ENCODE measurements at regions not wholly inside any gene's neighbourhood (a gene's known extent, or its start where the extent isn't known, plus 50 kb on each side); places are given as distances from the start of the nearest gene placed in this dataset.

GRCh38 chr7:25885057-25885576 is 266.9 kb upstream of the NFE2L3 start:
- TF ChIP-seq, protein P1, sequence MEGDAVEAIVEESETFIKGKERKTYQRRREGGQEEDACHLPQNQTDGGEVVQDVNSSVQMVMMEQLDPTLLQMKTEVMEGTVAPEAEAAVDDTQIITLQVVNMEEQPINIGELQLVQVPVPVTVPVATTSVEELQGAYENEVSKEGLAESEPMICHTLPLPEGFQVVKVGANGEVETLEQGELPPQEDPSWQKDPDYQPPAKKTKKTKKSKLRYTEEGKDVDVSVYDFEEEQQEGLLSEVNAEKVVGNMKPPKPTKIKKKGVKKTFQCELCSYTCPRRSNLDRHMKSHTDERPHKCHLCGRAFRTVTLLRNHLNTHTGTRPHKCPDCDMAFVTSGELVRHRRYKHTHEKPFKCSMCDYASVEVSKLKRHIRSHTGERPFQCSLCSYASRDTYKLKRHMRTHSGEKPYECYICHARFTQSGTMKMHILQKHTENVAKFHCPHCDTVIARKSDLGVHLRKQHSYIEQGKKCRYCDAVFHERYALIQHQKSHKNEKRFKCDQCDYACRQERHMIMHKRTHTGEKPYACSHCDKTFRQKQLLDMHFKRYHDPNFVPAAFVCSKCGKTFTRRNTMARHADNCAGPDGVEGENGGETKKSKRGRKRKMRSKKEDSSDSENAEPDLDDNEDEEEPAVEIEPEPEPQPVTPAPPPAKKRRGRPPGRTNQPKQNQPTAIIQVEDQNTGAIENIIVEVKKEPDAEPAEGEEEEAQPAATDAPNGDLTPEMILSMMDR (IDR thresholded peaks at IDR 0.05; ENCODE audit: borderline replicate concordance, extremely low read depth, insufficient read depth): no peak
- Histone ChIP-seq H3K36me3 (ENCODE audit: control insufficient read depth in 2 of 3, insufficient read depth in 3 of 3, low read length in 3 of 3) (no peaks in the 10 kb centered on the region), H3K4me3 (ENCODE audit: low read length in 3 of 3) (no peak overlapping the region), H3K27me3 (ENCODE audit: control insufficient read depth, insufficient read depth, low read length) (no peaks in the 10 kb centered on the region), H3K27ac (ENCODE audit: low read depth in 2 of 2, low read length in 2 of 2) (no peak overlapping the region), H3K4me1 (ENCODE audit: control insufficient read depth in 2 of 3, insufficient read depth in 2 of 3, low read depth in 1 of 3, low read length in 3 of 3) (no peaks in the 10 kb centered on the region), H3K9ac (ENCODE audit: low read length in 3 of 3) (no peak overlapping the region), H3K9me3 (ENCODE audit: control insufficient read depth in 2 of 3, insufficient read depth in 1 of 3, low read length in 3 of 3) (no peaks in the 10 kb centered on the region)
- DNase-seq (no peak), FAIRE-seq (no peak)
- intact Hi-C loops (cut with DNase I): no loop called here

DNA sequence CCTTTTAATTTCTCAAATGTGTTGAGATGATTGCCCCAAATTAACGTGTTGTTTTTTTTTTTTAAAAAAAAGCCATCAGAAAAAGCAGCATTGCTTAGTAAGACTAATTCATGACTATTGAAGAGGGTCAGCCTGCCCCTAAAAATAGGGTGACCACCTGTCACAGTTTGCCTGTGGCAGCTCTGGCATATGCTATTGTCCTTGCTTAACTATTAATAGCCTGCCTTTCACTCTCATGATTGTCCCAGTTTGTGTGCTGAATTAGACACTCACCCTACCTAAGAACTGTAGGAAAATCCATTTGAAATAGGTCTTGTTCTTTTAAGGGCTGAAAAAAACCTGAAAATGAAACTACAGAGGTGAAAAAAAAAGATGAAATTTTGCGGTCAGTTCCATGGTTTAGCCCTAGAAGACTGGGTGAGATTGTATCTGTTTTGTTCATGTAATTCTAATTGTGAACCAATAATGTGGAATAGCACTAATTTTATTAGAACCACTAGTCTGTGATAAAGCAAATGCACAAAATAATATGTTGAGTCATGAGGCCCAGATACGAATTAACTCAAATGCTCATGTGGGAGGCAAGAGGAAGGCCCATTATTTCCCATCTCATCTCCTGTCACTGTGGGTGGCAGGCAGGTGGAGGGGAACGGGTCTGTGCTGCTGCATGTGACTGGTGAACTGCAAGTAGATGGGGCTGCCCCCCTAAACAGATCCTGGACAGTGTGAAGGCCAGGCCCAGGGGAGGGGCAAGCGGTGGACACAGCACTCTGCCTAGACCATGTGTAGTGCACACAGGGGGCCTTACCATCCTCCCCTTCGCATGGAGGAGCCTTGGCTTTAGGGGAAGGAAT is 265.4 kb upstream of the NFE2L3 start:
- intact Hi-C loops (cut with DNase I): no loop called here
- Histone ChIP-seq H3K9me3 (ENCODE audit: control insufficient read depth in 2 of 3, insufficient read depth in 1 of 3, low read length in 3 of 3) (no peaks in the 10 kb centered on the region), H3K36me3 (ENCODE audit: control insufficient read depth in 2 of 3, insufficient read depth in 3 of 3, low read length in 3 of 3) (no peaks in the 10 kb centered on the region), H3K27me3 (ENCODE audit: control insufficient read depth, insufficient read depth, low read length) (no peaks in the 10 kb centered on the region), H3K9ac (ENCODE audit: low read length in 3 of 3) (no peak overlapping the region), H3K4me1 (ENCODE audit: control insufficient read depth in 2 of 3, insufficient read depth in 2 of 3, low read depth in 1 of 3, low read length in 3 of 3) (no peaks in the 10 kb centered on the region), H3K4me3 (ENCODE audit: low read length in 3 of 3) (no peak overlapping the region), H3K27ac (ENCODE audit: low read depth in 2 of 2, low read length in 2 of 2) (no peak overlapping the region)
- FAIRE-seq (no peak), DNase-seq (peak in 2 of 5 donors; percentile 30 to 54)
- TF ChIP-seq, protein P1 (IDR thresholded peaks at IDR 0.05; ENCODE audit: borderline replicate concordance, extremely low read depth, insufficient read depth): no peak

GRCh38 chr7:25887266-25887665 is 264.7 kb upstream of the NFE2L3 start:
- FAIRE-seq (no peak), DNase-seq (no peak)
- no peak overlapping the region for H3K9ac ChIP-seq (ENCODE audit: low read length in 3 of 3)
- intact Hi-C loops (cut with DNase I): no loop called here
- no peaks in the 10 kb centered on the region for H3K9me3 ChIP-seq (ENCODE audit: control insufficient read depth in 2 of 3, insufficient read depth in 1 of 3, low read length in 3 of 3)
- H3K4me3 ChIP-seq (ENCODE audit: low read length in 3 of 3): no peak overlapping the region
- H3K27ac ChIP-seq (ENCODE audit: low read depth in 2 of 2, low read length in 2 of 2): no peak overlapping the region
- no peaks in the 10 kb centered on the region for H3K36me3 ChIP-seq (ENCODE audit: control insufficient read depth in 2 of 3, insufficient read depth in 3 of 3, low read length in 3 of 3)
- H3K4me1 ChIP-seq (ENCODE audit: control insufficient read depth in 2 of 3, insufficient read depth in 2 of 3, low read depth in 1 of 3, low read length in 3 of 3): no peaks in the 10 kb centered on the region
- no peaks in the 10 kb centered on the region for H3K27me3 ChIP-seq (ENCODE audit: control insufficient read depth, insufficient read depth, low read length)
- TF ChIP-seq, protein P1 (IDR thresholded peaks at IDR 0.05; ENCODE audit: borderline replicate concordance, extremely low read depth, insufficient read depth): no peak

All from kidney (tissue), 13 donors.